ENCODE measurements at regions not wholly inside any gene's neighbourhood (a gene's known extent, or its start where the extent isn't known, plus 50 kb on each side); places are given as distances from the start of the nearest gene placed in this dataset.

GRCh38 chr2:81692566-81692965 lies 1388.0 kb upstream of the LRRTM1 start:
- H3K4me3 ChIP-seq (replicated peaks; ENCODE audit: low read depth, low read length): no peak overlapping the region
- no peaks in the 10 kb centered on the region for H3K36me3 ChIP-seq (ENCODE audit: control insufficient read depth, insufficient read depth, low read length)
- no peak for TF ChIP-seq CTCF (IDR thresholded peaks at IDR 0.05; ENCODE audit: insufficient read depth, low read length, poor library complexity, severe bottlenecking)
- no peak for DNase-seq (ENCODE audit: extremely low read depth, insufficient read length)
- H3K27me3 ChIP-seq (replicated peaks; ENCODE audit: control insufficient read depth, insufficient read depth, low read length): no peaks in the 10 kb centered on the region

GRCh38 chr2:81675641-81676040 lies 1371.1 kb upstream of the LRRTM1 start:
- no peak for TF ChIP-seq CTCF (IDR thresholded peaks at IDR 0.05; ENCODE audit: insufficient read depth, low read length, poor library complexity, severe bottlenecking)
- no peaks in the 10 kb centered on the region for H3K36me3 ChIP-seq (ENCODE audit: control insufficient read depth, insufficient read depth, low read length)
- DNase-seq (ENCODE audit: extremely low read depth, insufficient read length): no peak
- no peaks in the 10 kb centered on the region for H3K27me3 ChIP-seq (replicated peaks; ENCODE audit: control insufficient read depth, insufficient read depth, low read length)
- H3K4me3 ChIP-seq (replicated peaks; ENCODE audit: low read depth, low read length): no peak overlapping the region

GRCh38 chr2:81672923-81673322 lies 1368.4 kb upstream of the LRRTM1 start:
- TF ChIP-seq CTCF (IDR thresholded peaks at IDR 0.05; ENCODE audit: insufficient read depth, low read length, poor library complexity, severe bottlenecking): no peak

GRCh38 chr2:81672516-81672915 lies 1368.0 kb upstream of the LRRTM1 start:
- Histone ChIP-seq H3K36me3 (ENCODE audit: control insufficient read depth, insufficient read depth, low read length) (no peaks in the 10 kb centered on the region), H3K27me3 (replicated peaks; ENCODE audit: control insufficient read depth, insufficient read depth, low read length) (no peaks in the 10 kb centered on the region), H3K4me3 (replicated peaks; ENCODE audit: low read depth, low read length) (no peak overlapping the region)
- DNase-seq (ENCODE audit: extremely low read depth, insufficient read length): no peak
- no peak for TF ChIP-seq CTCF (IDR thresholded peaks at IDR 0.05; ENCODE audit: insufficient read depth, low read length, poor library complexity, severe bottlenecking)

More at GRCh38 chr2:81672923-81673322, 1368.4 kb upstream of the LRRTM1 start:
- H3K36me3 ChIP-seq (ENCODE audit: control insufficient read depth, insufficient read depth, low read length): no peaks in the 10 kb centered on the region
- H3K27me3 ChIP-seq (replicated peaks; ENCODE audit: control insufficient read depth, insufficient read depth, low read length): no peaks in the 10 kb centered on the region
- no peak for DNase-seq (ENCODE audit: extremely low read depth, insufficient read length)
- no peak overlapping the region for H3K4me3 ChIP-seq (replicated peaks; ENCODE audit: low read depth, low read length)

GRCh38 chr2:81670885-81671284 lies 1366.3 kb upstream of the LRRTM1 start:
- no peak for DNase-seq (ENCODE audit: extremely low read depth, insufficient read length)
- TF ChIP-seq CTCF (IDR thresholded peaks at IDR 0.05; ENCODE audit: insufficient read depth, low read length, poor library complexity, severe bottlenecking): no peak
- Histone ChIP-seq H3K36me3 (ENCODE audit: control insufficient read depth, insufficient read depth, low read length) (no peaks in the 10 kb centered on the region), H3K27me3 (replicated peaks; ENCODE audit: control insufficient read depth, insufficient read depth, low read length) (no peaks in the 10 kb centered on the region), H3K4me3 (replicated peaks; ENCODE audit: low read depth, low read length) (no peak overlapping the region)

GRCh38 chr2:81661081-81661480 lies 1356.5 kb upstream of the LRRTM1 start:
- TF ChIP-seq CTCF (IDR thresholded peaks at IDR 0.05; ENCODE audit: insufficient read depth, low read length, poor library complexity, severe bottlenecking): no peak
- no peak overlapping the region for H3K4me3 ChIP-seq (replicated peaks; ENCODE audit: low read depth, low read length)
- DNase-seq (ENCODE audit: extremely low read depth, insufficient read length): no peak
- no peaks in the 10 kb centered on the region for H3K27me3 ChIP-seq (replicated peaks; ENCODE audit: control insufficient read depth, insufficient read depth, low read length)
- no peaks in the 10 kb centered on the region for H3K36me3 ChIP-seq (ENCODE audit: control insufficient read depth, insufficient read depth, low read length)
